ENCODE measurements at regions not wholly inside any gene's neighbourhood (a gene's known extent, or its start where the extent isn't known, plus 50 kb on each side); places are given as distances from the start of the nearest gene placed in this dataset.

GRCh38 chr13:84479656-84480055, 597.4 kb upstream of the SLITRK1 start:
- no peak for ATAC-seq (ENCODE audit: insufficient read depth, low FRiP score)

GRCh38 chr13:84470528-84470927, 588.3 kb upstream of the SLITRK1 start:
- no peaks in the 10 kb centered on the region for H3K9me3 ChIP-seq (ENCODE audit: control insufficient read depth in 4 of 4, insufficient read depth in 3 of 4, low read length in 3 of 4)
- no peaks in the 10 kb centered on the region for H3K4me1 ChIP-seq (ENCODE audit: control insufficient read depth in 5 of 5, insufficient read depth in 5 of 5, low read length in 5 of 5)
- DNase-seq (no peak), ATAC-seq (ENCODE audit: insufficient read depth, low FRiP score) (no peak)
- no peak overlapping the region for H3K27ac ChIP-seq (ENCODE audit: low read depth in 1 of 2, low read length in 1 of 2)
- H3K27me3 ChIP-seq (ENCODE audit: control insufficient read depth in 3 of 3, insufficient read depth in 3 of 3, low read length in 2 of 3), result no peaks in the 10 kb centered on the region
- H3K36me3 ChIP-seq (ENCODE audit: control insufficient read depth in 4 of 4, insufficient read depth in 4 of 4, low read length in 4 of 4), result no peaks in the 10 kb centered on the region
- no peak for TF ChIP-seq CTCF (IDR thresholded peaks at IDR 0.05; ENCODE audit: control extremely low read depth, extremely low read depth)
- H3K9ac ChIP-seq (ENCODE audit: insufficient read depth in 1 of 2, low read length in 2 of 2), result no peak overlapping the region
- no peak overlapping the region for H3K4me3 ChIP-seq

More at GRCh38 chr13:84479656-84480055, 597.4 kb upstream of the SLITRK1 start:
- 85 to 93% methylated on average over 1 of the region's 1 CpG for WGBS, 2 donors
- Histone ChIP-seq H3K27me3 (ENCODE audit: control insufficient read depth in 3 of 3, insufficient read depth in 3 of 3, low read length in 2 of 3) (no peaks in the 10 kb centered on the region), H3K4me1 (ENCODE audit: control insufficient read depth in 5 of 5, insufficient read depth in 5 of 5, low read length in 5 of 5) (no peaks in the 10 kb centered on the region), H3K9me3 (ENCODE audit: control insufficient read depth in 4 of 4, insufficient read depth in 3 of 4, low read length in 3 of 4) (no peaks in the 10 kb centered on the region), H3K9ac (ENCODE audit: insufficient read depth in 1 of 2, low read length in 2 of 2) (no peak overlapping the region), H3K36me3 (ENCODE audit: control insufficient read depth in 4 of 4, insufficient read depth in 4 of 4, low read length in 4 of 4) (no peaks in the 10 kb centered on the region), H3K4me3 (no peak overlapping the region), H3K27ac (ENCODE audit: low read depth in 1 of 2, low read length in 1 of 2) (no peak overlapping the region)
- no peak for TF ChIP-seq CTCF (IDR thresholded peaks at IDR 0.05; ENCODE audit: control extremely low read depth, extremely low read depth)
- DNase-seq, result no peak

GRCh38 chr13:84466461-84466860, 584.2 kb upstream of the SLITRK1 start:
- H3K27ac ChIP-seq (ENCODE audit: low read depth in 1 of 2, low read length in 1 of 2), result no peak overlapping the region
- TF ChIP-seq CTCF (IDR thresholded peaks at IDR 0.05; ENCODE audit: control extremely low read depth, extremely low read depth), result no peak
- no peaks in the 10 kb centered on the region for H3K27me3 ChIP-seq (ENCODE audit: control insufficient read depth in 3 of 3, insufficient read depth in 3 of 3, low read length in 2 of 3)
- H3K9ac ChIP-seq (ENCODE audit: insufficient read depth in 1 of 2, low read length in 2 of 2), result no peak overlapping the region
- H3K4me3 ChIP-seq, result no peak overlapping the region
- no peaks in the 10 kb centered on the region for H3K4me1 ChIP-seq (ENCODE audit: control insufficient read depth in 5 of 5, insufficient read depth in 5 of 5, low read length in 5 of 5)
- DNase-seq, result no peak
- H3K36me3 ChIP-seq (ENCODE audit: control insufficient read depth in 4 of 4, insufficient read depth in 4 of 4, low read length in 4 of 4), result no peaks in the 10 kb centered on the region
- H3K9me3 ChIP-seq (ENCODE audit: control insufficient read depth in 4 of 4, insufficient read depth in 3 of 4, low read length in 3 of 4), result no peaks in the 10 kb centered on the region
- no peak for ATAC-seq (ENCODE audit: insufficient read depth, low FRiP score)

- Histone ChIP-seq H3K27ac (ENCODE audit: low read depth in 1 of 2, low read length in 1 of 2) (no peak overlapping the region), H3K4me3 (no peak overlapping the region), H3K36me3 (ENCODE audit: control insufficient read depth in 4 of 4, insufficient read depth in 4 of 4, low read length in 4 of 4) (no peaks in the 10 kb centered on the region), H3K9me3 (ENCODE audit: control insufficient read depth in 4 of 4, insufficient read depth in 3 of 4, low read length in 3 of 4) (no peaks in the 10 kb centered on the region), H3K27me3 (ENCODE audit: control insufficient read depth in 3 of 3, insufficient read depth in 3 of 3, low read length in 2 of 3) (no peaks in the 10 kb centered on the region), H3K4me1 (ENCODE audit: control insufficient read depth in 5 of 5, insufficient read depth in 5 of 5, low read length in 5 of 5) (no peaks in the 10 kb centered on the region), H3K9ac (ENCODE audit: insufficient read depth in 1 of 2, low read length in 2 of 2) (no peak overlapping the region)
- TF ChIP-seq CTCF (IDR thresholded peaks at IDR 0.05; ENCODE audit: control extremely low read depth, extremely low read depth), result no peak
- ATAC-seq (ENCODE audit: insufficient read depth, low FRiP score) (no peak), DNase-seq (no peak)
Observed at GRCh38 chr13:84460989-84461388, 578.7 kb upstream of the SLITRK1 start.

Measured in lung (tissue), 11 donors.